NT2/D1 (cell line): ENCODE measurements at regions not wholly inside any gene's neighbourhood (a gene's known extent, or its start where the extent isn't known, plus 50 kb on each side); places are given as distances from the start of the nearest gene placed in this dataset.

Experiments used
- YY1 ChIP-seq: IDR thresholded peaks from 2 replicates; pipeline ENCODE4 v1.6.1; 2011; ENCODE audit not compliant: insufficient read length, insufficient read depth
- ZNF274 ChIP-seq: IDR thresholded peaks from 2 replicates; pipeline ENCODE4 v1.6.1; 2011; ENCODE audit warnings: mild to moderate bottlenecking, low read depth, low read length

- no peak for TF ChIP-seq ZNF274
- TF ChIP-seq YY1 = no peak
These were observed 57.4 kb upstream of the FOXN3 start for GRCh38 chr14:89474464-89474863.
